Nephron progenitor cell (in vitro differentiated cells): ENCODE measurements at regions not wholly inside any gene's neighbourhood (a gene's known extent, or its start where the extent isn't known, plus 50 kb on each side); places are given as distances from the start of the nearest gene placed in this dataset.
"Not testable (repeated sequence)": the region's sequence is repeated elsewhere in the genome, so short reads cannot be mapped to it uniquely, and the experiment has no call there.

Experiments
- DNase-seq: peaks from one replicate; pipeline ENCODE4 v3.0.0; 2021
- H3K27ac Mint-ChIP-seq: 2 replicates; pipeline ENCODE4 v1.8.0; 2021; ENCODE audit warnings: mild to moderate bottlenecking, moderate library complexity, mixed read lengths
- H3K27me3 Mint-ChIP-seq: 2 replicates; pipeline ENCODE4 v1.8.0; 2021; ENCODE audit warnings: mild to moderate bottlenecking, low read depth, mixed read lengths; ENCODE audit not compliant: poor library complexity
- H3K36me3 Mint-ChIP-seq: 2 replicates; pipeline ENCODE4 v1.8.0; 2021; ENCODE audit warnings: low read depth, mixed read lengths
- H3K4me1 Mint-ChIP-seq: 2 replicates; pipeline ENCODE4 v1.8.0; 2021; ENCODE audit warnings: mixed read lengths
- H3K4me3 Mint-ChIP-seq: 2 replicates; pipeline ENCODE4 v1.8.0; 2021; ENCODE audit warnings: mild to moderate bottlenecking, moderate library complexity, mixed read lengths
- H3K9me3 Mint-ChIP-seq: 2 replicates; pipeline ENCODE4 v1.8.0; 2021; ENCODE audit warnings: mild to moderate bottlenecking, moderate library complexity, mixed read lengths
- TF ChIP-seq, protein P1 (sequence below): fragments of 200-600 bp; sonication (generic); IDR thresholded peaks from 2 replicates; pipeline ENCODE4 v1.5.0; 2021; ENCODE audit warnings: antibody characterized with exemption

DNA sequence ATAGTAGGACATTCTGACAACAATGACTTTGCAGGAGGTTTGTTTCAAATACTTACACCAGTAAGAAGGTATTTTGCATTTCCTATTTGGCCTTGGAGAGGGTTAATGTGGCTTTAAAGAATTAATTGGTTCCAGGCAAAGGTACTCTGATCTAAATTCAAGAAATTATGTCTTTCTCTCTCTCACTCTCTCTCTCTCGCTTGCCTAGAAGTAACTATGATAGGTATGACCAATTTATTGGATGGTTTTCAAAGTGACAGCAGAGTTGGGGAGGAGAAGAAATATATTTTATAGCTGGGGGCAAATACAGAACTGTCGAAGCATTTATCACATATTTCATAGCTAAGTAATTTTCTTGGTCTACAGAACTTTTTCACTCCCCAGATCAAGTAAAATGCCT, 116.0 kb downstream of the ATP6V1G3 start:
- no peak for DNase-seq
- Mint-ChIP-seq H3K9me3 (no peaks in the 10 kb centered on the region), H3K36me3 (no peaks in the 10 kb centered on the region), H3K27ac (no peak overlapping the region), H3K4me3 (no peak overlapping the region), H3K4me1 (peaks cover 4% of the 10 kb centered on the region), H3K27me3 (peaks cover 5% of the 10 kb centered on the region)
- TF ChIP-seq, protein P1, sequence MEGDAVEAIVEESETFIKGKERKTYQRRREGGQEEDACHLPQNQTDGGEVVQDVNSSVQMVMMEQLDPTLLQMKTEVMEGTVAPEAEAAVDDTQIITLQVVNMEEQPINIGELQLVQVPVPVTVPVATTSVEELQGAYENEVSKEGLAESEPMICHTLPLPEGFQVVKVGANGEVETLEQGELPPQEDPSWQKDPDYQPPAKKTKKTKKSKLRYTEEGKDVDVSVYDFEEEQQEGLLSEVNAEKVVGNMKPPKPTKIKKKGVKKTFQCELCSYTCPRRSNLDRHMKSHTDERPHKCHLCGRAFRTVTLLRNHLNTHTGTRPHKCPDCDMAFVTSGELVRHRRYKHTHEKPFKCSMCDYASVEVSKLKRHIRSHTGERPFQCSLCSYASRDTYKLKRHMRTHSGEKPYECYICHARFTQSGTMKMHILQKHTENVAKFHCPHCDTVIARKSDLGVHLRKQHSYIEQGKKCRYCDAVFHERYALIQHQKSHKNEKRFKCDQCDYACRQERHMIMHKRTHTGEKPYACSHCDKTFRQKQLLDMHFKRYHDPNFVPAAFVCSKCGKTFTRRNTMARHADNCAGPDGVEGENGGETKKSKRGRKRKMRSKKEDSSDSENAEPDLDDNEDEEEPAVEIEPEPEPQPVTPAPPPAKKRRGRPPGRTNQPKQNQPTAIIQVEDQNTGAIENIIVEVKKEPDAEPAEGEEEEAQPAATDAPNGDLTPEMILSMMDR = no peak

DNA sequence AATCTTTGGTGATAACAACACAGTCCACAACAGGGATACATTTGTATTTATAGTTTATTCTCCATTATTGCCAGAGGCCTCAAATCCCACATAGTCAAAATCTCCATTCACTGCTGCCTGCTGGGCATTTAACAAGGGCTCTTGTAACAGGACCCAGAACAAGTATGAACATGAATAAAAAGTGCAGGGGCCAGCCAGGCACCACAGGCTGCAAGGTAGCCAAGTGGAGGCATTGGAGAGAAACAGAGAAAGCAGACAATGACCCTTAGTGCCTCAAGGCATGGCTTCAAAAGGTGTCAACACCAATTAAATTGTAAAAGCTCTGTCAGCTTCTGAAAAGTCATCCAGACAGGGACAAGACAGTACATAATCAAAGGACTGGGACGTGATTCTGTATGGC, 116.8 kb downstream of the ATP6V1G3 start:
- TF ChIP-seq, protein P1 = no peak
- Mint-ChIP-seq H3K9me3 (no peaks in the 10 kb centered on the region), H3K4me1 (peaks cover 4% of the 10 kb centered on the region), H3K4me3 (no peak overlapping the region), H3K27me3 (peaks cover 5% of the 10 kb centered on the region), H3K27ac (no peak overlapping the region), H3K36me3 (no peaks in the 10 kb centered on the region)
- no peak for DNase-seq

DNA sequence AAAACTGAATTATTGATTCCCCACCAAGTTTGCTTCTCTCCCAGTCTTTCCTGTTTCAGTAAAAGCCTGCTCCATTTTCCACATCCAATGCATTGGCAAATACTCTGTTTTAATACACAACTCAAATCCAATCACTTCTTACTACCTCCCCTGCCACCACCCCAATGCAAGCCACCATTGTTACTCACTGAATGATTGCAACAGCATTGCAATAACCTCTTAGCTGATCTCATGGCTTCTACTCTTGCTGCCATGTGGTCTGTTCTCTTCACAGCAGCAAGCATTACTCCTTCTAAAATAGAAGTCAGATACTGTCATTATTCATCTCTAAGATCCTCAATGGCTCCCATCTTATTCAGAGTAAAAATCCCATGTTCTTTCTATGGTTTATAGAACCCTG, 123.4 kb downstream of the ATP6V1G3 start:
- no peak for DNase-seq
- H3K4me3 Mint-ChIP-seq = no peak overlapping the region
- no peaks in the 10 kb centered on the region for H3K9me3 Mint-ChIP-seq
- TF ChIP-seq, protein P1 = no peak
- H3K36me3 Mint-ChIP-seq = no peaks in the 10 kb centered on the region
- H3K27ac Mint-ChIP-seq = no peak overlapping the region
- H3K27me3 Mint-ChIP-seq = peaks cover 14% of the 10 kb centered on the region
- H3K4me1 Mint-ChIP-seq = no peaks in the 10 kb centered on the region

DNA sequence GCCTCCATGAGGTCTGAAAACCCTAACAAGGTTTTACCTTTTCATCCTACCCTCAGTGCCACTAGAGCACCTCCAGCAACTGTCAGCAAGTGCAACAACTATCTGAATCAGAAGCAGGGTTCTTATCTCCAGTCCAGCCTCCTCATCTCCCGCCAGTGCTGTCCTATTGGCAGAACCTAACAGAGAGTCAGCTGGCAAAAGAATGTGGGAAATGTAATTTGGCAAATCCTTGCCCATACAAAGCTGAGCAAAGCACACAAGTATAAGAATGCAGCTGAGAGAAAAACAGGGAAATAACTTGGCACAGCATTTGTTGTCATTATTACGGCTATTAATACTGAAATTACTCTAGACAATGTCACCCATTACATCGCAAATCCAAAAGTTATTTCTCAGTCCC, 124.2 kb downstream of the ATP6V1G3 start:
- no peaks in the 10 kb centered on the region for H3K4me1 Mint-ChIP-seq
- DNase-seq = no peak
- TF ChIP-seq, protein P1 = no peak
- no peak overlapping the region for H3K4me3 Mint-ChIP-seq
- no peak overlapping the region for H3K27ac Mint-ChIP-seq
- peaks cover 14% of the 10 kb centered on the region for H3K27me3 Mint-ChIP-seq
- no peaks in the 10 kb centered on the region for H3K36me3 Mint-ChIP-seq
- no peaks in the 10 kb centered on the region for H3K9me3 Mint-ChIP-seq

DNA sequence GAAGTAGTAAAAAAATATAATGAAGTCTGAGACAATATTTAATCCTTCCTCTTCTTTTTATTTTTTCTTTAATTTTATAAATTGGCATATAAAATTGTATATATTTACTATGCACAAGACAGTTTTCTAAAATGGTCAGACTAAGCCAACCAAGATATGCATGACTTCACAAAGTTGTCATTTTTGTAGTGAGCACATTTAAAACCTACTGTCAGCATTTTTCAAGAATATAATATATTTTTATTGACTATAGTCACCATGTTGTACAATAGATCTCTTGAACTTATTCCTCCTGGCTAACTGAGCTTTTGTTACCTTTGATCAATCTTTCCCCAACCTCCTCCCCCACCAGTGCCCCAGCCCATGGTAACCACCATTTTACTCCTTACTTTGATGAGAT, 129.2 kb downstream of the ATP6V1G3 start:
- no peak overlapping the region for H3K27ac Mint-ChIP-seq
- TF ChIP-seq, protein P1 = no peak
- DNase-seq = no peak
- no peaks in the 10 kb centered on the region for H3K4me1 Mint-ChIP-seq
- H3K27me3 Mint-ChIP-seq = peaks cover 5% of the 10 kb centered on the region
- H3K4me3 Mint-ChIP-seq = no peak overlapping the region
- no peaks in the 10 kb centered on the region for H3K36me3 Mint-ChIP-seq
- no peaks in the 10 kb centered on the region for H3K9me3 Mint-ChIP-seq

DNA sequence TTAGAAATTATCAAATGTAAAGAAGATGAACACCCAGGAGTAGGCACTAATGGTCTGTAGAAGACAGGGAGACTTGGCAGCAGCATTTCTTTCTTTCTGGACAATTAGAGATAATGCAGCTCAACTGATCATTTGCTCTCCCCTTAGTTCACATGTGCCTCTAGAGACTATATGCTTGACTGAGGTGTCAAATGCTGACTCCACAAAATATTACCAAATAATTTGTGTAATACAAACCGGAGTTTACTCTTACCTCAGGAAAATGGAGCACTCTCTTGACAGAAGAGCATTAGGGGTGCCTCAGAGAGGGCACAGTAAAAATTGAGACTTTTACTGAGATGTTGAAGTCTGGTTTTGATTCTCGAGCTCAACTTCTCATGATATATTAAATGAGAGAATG, 131.8 kb downstream of the ATP6V1G3 start:
- no peak for DNase-seq
- TF ChIP-seq, protein P1 = no peak
- Mint-ChIP-seq H3K36me3 (no peaks in the 10 kb centered on the region), H3K27me3 (peaks cover 3% of the 10 kb centered on the region), H3K4me3 (no peak overlapping the region), H3K9me3 (peaks cover 8% of the 10 kb centered on the region), H3K4me1 (no peaks in the 10 kb centered on the region), H3K27ac (no peak overlapping the region)

DNA sequence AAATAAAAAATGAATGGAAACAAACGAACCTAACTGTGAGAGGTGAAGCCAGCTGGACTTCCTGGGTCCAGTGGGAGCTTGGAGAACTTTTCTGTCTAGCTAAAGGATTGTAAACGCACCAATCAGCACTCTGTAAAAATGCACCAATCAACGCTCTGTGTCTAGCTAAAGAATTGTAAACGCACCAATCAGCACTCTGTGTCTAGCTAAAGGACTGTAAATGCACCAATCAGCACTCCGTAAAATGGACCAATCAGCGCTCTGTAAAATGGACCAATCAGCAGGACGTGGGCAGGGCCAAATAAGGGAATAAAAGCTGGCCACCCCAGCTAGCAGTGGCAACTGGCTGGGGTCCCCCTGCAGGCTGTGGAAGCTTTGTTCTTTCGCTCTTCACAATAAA, 135.8 kb downstream of the ATP6V1G3 start:
- not testable (repeated sequence) for H3K27me3 Mint-ChIP-seq, DNase-seq, H3K36me3 Mint-ChIP-seq, H3K4me1 Mint-ChIP-seq, H3K27ac Mint-ChIP-seq, H3K4me3 Mint-ChIP-seq
- peaks cover 13% of the 10 kb centered on the region for H3K9me3 Mint-ChIP-seq
